ENCODE measurements at regions not wholly inside any gene's neighbourhood (a gene's known extent, or its start where the extent isn't known, plus 50 kb on each side); places are given as distances from the start of the nearest gene placed in this dataset.

DNA sequence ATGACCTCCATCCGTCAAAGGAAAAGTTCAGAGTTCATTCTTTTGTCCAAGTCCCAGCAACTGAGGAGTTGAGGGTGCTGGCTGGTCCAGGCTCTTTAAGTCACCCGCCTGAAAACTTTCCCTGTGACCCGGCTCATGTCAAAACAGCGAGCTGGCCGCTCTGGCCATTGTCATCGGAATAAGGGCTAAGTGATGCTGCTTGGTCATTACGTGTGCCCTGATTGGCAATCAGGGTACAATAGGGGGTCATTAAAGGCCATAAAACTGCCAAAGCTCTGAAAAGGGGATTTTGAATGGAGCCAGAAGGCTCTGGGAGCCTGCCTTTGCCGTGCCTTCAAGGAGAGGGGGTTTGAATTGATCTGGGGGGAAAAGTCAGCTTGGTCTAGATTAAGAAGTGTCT lies 88.5 kb upstream of the IRX3 start:
- ChIA-PET POLR2A (no interaction called here), CTCF (interaction anchor here (1.4 kb wide), 1 partner anchor 13 kb away, joined by 4 read pairs; no protein-coding TSS in a partner anchor)
- DNase-seq (ENCODE audit: extremely low spot score): no peak
- TF ChIP-seq, protein P1, sequence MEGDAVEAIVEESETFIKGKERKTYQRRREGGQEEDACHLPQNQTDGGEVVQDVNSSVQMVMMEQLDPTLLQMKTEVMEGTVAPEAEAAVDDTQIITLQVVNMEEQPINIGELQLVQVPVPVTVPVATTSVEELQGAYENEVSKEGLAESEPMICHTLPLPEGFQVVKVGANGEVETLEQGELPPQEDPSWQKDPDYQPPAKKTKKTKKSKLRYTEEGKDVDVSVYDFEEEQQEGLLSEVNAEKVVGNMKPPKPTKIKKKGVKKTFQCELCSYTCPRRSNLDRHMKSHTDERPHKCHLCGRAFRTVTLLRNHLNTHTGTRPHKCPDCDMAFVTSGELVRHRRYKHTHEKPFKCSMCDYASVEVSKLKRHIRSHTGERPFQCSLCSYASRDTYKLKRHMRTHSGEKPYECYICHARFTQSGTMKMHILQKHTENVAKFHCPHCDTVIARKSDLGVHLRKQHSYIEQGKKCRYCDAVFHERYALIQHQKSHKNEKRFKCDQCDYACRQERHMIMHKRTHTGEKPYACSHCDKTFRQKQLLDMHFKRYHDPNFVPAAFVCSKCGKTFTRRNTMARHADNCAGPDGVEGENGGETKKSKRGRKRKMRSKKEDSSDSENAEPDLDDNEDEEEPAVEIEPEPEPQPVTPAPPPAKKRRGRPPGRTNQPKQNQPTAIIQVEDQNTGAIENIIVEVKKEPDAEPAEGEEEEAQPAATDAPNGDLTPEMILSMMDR (IDR thresholded peaks at IDR 0.05; ENCODE audit: control extremely low read depth, extremely low read depth, low read depth, missing control alignments): no peak

GRCh38 chr16:54373534-54374520 lies 87.2 kb upstream of the IRX3 start:
- TF ChIP-seq, protein P1 (IDR thresholded peaks at IDR 0.05; ENCODE audit: control extremely low read depth, extremely low read depth, low read depth, missing control alignments): no peak
- DNase-seq (ENCODE audit: extremely low spot score): no peak
- CTCF ChIA-PET: interaction anchor here (1.4 kb wide), 1 partner anchor 12 kb away, joined by 4 read pairs; no protein-coding TSS in a partner anchor
- POLR2A ChIA-PET: no interaction called here

DNA sequence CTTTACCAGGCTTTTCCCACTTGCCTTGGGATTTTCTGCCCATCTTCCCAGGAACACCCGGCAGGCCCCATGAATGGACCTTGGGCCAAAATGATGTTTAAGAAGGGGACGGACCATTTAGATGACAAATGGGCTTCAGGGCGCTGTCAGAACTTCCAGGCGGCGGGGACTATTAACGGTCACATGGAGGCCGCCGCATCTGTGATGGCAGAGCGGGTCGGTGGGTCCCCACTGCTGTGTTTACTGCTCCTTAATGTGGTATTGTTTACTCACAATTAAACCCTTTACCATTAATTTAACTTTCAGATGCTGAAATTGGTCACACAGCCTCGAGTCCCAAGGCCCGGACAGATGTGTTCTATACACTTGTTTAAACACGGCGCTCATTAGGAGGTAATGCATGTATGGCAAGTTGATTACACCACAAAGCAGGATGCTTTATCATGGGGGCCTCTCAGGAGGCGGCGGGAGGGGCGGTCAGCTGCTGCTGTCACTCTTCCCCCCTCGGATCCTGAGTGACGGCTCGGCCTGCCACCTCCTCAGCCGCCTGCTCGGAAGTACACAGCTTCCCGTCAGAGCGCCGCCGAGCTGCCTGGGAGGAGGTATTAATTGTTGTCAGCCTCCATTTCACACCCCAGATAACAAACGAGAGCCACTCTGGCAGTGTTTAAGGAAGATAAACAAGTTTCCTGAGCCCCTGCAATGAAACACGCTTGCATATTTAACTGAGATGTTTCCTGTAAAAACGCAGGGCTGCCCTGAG lies 83.9 kb upstream of the IRX3 start:
- TF ChIP-seq, protein P1 (IDR thresholded peaks at IDR 0.05; ENCODE audit: control extremely low read depth, extremely low read depth, low read depth, missing control alignments): no peak
- DNase-seq (ENCODE audit: extremely low spot score): no peak
- CTCF ChIA-PET: interaction anchor here (1.0 kb wide), 1 partner anchor 9 kb away, joined by 3 read pairs; no protein-coding TSS in a partner anchor
- POLR2A ChIA-PET: no interaction called here

DNA sequence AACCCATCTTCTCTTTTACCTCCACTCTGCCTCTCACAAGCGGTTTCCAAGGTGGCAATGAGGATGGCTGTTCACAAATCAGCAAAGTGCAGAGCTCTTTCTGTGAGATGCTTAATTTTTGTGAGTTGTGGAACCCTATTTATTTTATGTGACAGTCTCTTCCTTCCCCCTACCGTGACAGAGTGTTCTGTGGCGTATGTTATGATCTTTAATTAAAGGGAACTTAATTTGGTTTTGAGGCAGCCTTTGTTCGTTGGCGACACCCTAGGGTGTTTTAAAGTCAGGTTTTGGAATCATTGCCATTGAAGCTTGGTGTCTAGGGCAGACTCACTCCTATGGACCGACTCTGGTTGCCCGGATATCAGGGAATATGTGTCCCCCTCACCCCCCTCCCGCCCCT lies 83.3 kb upstream of the IRX3 start:
- POLR2A ChIA-PET: no interaction called here
- no peak for DNase-seq (ENCODE audit: extremely low spot score)
- TF ChIP-seq, protein P1 (IDR thresholded peaks at IDR 0.05; ENCODE audit: control extremely low read depth, extremely low read depth, low read depth, missing control alignments): no peak
- CTCF ChIA-PET: interaction anchor here (1.0 kb wide), 1 partner anchor 9 kb away, joined by 3 read pairs; no protein-coding TSS in a partner anchor

- DNase-seq (ENCODE audit: extremely low spot score): no peak
- ChIA-PET CTCF (no interaction called here), POLR2A (no interaction called here)
- TF ChIP-seq, protein P1 (IDR thresholded peaks at IDR 0.05; ENCODE audit: control extremely low read depth, extremely low read depth, low read depth, missing control alignments): no peak
Observed at GRCh38 chr16:54366943-54367342, 80.4 kb upstream of the IRX3 start.

DNA sequence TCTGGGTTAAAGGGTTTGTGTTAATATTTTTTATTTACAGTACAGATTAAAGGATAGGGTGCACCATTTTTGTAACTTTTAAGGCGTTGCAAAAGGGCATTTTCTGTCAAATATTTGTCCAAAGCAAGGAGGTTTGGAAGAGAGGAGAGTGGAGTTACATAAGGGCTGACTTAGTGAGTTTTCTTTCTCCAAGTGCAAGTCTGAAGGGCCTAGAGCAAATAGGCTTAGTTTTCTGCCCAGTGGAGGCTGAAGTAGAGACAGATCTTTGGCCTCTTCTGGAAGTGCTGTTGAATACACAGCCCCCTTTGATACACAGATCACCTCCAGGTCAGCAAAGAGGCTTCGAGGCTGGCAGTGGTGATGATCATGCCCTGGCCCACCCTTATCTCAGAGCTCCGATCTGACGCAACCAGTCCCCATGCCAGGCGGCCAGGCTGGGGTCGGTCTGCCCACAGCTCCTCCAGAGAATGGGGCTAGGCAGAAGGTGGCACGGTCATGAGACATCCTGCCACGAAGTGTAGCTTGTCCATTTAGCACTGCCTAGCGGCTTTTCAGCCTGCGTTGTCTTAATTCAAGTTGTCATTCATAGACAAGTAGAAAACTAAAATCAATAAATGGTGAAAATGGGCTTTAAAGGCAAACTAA lies 79.5 kb upstream of the IRX3 start:
- TF ChIP-seq, protein P1 (IDR thresholded peaks at IDR 0.05; ENCODE audit: control extremely low read depth, extremely low read depth, low read depth, missing control alignments): no peak
- ChIA-PET CTCF (no interaction called here), POLR2A (no interaction called here)
- DNase-seq (ENCODE audit: extremely low spot score): no peak

All from GM10248 (cell line).